ENCODE measurements at regions not wholly inside any gene's neighbourhood (a gene's known extent, or its start where the extent isn't known, plus 50 kb on each side); places are given as distances from the start of the nearest gene placed in this dataset.
A peak's percentile ranks its signal among the peaks of the same experiment; 100 is the strongest.
"Not testable (repeated sequence)": the region's sequence is repeated elsewhere in the genome, so short reads cannot be mapped to it uniquely, and the experiment has no call there.

DNA sequence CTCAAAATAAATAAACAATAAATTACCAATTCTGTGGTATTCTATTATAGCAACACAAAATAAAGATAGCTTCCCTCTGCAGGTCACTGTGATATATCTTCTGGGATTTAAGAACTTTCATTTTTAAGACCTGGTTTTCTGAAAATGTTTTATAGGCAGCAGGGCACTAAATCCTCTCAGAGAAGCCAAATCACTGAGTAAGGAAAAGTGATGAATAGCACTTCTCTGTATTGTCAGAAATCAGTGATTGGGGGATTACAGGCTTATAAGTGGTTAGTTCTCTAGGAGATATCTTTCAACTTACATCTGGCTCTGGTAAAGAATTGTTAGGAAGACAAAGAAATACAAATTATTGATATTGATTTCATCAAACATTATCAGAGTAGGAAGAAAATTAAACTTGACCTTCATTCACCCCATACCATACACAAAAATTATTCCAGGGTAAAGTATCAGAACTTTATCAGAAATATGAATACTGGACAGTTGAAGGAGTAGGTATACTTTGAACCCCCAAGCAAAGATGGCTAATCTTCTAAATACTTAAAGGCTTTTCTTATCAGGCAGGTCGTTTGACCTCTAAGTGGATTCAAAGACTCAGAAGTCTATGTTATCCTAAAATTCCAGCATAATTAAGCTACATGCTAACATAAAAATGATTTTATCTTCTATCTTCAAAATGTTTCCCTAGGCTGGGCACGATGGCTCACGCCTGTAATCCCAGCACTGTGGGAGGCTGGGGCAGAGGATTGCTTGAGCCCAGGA lies 81.6 kb upstream of the USP9X start:
- no peak for DNase-seq

DNA sequence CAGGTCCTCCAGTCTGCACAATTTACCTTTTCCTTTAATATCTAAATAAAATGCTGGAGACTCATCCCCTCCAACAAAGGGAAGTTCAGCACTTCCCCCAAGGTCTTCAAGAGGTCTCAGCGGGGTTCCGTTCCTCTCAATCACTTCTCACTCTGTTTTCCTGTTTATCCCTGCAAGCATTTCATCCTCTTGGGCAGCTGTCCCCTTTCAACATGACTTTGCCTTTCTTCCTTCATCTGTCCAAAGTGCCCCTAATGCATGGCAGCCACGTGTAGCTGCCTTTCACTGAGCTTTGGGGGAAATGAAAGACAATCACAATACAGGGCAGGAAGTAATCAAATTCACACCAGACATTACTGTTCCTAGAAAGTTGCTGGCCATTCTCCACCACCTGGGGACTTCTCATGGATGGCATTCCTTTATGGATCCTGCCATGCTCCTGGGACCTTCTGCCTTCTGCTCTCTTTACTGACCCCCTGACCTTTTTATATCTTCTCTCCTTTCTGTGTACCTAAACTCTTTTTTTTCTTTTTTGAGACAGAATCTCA lies 79.7 kb upstream of the USP9X start:
- DNase-seq, result no peak

DNA sequence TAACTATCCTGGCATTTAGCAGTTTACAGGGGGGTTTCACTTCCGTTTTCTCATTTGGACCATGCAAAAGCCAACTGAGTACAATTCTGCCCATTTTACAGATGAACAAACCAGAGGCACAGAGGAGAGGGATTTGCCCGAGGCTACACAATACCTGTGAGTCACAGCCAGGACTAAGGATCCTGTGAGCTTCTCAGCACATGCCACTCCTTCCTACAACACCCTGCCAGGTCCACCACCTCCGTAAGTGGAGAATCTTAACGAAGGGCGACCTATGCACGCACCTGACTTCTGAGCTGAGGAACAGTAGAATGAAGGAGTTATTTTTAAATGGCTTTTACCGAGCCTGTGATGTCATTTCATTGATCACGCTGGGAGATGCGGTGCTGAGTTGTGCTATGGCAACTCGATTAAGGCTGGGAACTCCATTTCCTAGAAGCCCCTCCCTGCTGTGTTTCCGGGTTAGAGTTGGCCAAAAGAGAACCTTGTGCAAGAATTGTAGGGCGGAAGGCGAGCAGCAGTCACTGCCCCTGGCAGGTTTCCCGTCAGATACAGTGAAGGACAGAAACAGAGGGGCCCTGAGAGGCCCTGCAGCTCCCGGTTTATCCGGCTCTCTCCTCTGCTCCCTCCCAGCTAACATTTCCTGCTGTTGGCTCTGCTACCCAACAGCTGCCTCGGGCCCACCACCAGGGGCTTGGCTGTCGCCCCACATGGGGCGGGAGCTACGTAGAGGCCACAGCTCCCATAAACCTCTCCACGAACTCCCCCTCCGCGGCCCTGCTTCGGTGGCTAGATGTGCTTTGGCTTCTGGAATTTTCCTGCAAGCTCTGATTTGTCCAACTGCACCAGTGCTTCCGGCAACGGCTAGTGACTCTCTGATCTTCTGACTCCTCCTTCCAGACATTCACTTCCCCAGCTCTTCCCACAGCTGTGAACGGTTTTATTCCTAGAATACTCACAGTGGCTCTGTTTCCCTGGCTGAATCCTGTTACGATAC lies 75.1 kb upstream of the USP9X start:
- peak; percentile 77 for DNase-seq

DNA sequence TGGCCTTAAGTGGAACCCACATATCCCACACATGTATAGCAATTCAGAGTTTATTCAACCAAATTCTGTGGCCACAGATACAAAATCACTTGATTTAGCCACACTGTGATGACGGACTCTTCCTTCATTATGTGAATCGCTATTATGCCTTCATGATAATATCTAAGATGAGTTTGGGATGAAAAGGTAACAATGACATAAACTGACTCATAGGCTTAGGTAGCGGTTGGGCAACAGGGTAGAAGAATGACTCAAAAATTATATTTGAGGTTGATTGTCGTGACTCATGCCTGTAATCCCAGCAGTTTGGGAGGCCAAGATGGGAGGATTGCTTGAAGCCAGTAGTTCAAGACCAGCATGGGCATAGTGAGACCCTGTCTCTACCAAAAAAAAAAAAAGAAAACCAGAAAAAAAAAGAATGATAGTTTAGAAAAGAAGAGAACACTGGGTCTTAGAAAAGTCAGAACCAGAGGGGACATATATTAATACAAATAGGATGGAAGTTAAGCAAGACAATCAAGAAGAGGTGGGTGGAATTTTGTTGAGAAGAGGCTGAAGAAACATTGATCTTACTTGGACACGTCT lies 70.4 kb upstream of the USP9X start:
- DNase-seq, result no peak

DNA sequence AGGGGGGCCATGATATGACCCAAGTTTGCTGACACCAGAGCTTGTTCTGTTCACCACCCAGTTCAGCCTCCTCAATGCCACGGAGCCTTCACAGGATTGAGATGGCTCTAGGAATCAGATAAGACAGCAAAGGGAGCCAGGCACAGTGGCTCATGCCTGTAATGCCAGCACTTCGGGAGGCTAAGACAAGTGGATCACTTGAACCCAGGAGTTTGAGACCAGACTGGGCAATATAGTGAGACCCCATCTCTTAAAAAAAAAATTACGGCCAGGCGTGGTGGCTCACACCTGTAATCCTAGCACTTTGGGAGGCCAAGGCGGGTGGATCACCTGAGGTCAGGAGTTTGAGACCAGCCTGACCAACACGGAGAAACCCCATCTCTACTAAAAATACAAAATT lies 67.5 kb upstream of the USP9X start:
- DNase-seq, result not testable (repeated sequence)

DNA sequence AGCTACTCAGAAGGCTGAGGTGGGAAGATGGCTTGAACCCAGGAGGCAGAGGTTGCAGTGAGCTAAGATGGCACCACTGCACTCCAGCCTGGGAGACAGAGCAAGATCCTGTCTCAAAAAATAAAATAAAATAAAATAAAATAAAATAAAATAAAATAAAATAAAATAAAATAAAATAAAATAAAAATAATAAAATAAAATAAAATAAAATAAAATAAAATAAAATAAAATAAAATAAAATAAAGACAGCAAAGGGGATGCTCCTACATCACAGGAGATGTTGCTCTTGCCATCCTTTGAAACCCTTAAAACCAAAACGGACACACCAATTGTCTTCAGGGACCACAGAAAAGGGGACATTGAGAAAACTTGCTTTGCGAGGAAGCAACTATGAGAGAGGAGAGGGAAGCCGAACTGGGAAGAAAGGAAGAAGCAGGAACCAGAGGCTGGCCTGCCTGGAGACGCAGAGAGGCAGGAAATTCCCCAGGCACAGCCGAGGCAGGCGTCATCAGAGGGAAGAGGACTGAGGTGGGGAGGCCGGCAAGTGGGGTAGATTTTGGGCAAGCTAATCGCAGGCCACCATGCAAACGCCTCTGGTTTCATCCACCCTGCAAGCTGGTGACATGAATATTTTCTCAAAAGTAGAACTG lies 66.7 kb upstream of the USP9X start:
- not testable (repeated sequence) for DNase-seq

DNA sequence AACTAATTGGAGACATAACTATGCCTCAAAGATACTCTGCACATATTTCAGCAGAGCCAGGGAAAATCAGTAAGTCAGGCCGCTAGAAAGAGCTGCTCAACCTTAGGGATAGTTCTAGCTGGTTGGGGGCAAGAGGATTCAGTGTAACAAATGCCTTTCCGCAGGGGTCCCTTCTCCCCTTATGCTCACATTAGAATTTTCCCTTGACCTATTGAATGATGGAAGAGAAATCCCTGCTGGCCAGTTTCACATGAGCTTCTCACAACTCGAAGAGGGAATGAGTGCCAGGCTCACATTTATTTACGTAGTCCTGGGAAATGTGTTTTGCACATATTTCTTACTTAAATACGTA lies 66.2 kb upstream of the USP9X start:
- DNase-seq, result no peak

DNA sequence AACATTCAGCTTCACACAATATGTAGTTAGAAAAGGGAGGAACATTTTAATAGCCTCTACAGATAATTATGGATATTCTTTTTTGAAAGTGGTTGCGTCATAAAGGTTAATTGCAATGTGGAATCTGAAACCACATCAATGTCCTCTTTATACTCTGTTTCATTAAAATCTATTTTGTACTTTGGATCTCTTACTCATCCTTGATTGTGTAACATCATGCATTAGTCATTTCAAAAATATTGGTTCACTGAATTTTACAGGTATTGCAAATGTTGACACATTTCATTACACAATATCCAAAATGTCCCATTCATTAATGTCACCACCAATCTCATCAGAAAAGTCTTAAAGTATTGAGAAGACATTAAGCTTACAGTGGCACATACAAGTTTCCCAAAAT lies 62.7 kb upstream of the USP9X start:
- no peak for DNase-seq

DNA sequence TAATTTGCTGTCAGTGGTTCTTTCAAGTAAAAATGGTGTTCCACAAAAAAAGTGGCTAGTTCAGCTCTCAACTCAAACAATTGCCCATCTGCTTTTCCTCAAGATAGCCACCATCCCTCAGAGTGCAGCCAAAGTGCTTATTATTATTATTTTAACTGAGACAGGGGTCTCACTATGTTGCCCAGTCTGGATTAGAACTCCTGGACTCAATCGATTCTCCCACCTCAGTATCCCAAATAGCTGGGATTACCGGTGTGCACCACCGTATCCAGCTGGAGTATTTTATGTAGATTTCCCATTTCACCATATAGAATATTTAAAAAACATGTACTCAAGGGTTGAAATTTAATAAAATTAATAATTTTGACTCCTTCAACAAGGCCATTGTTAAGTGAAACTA lies 62.1 kb upstream of the USP9X start:
- DNase-seq, result no peak

DNA sequence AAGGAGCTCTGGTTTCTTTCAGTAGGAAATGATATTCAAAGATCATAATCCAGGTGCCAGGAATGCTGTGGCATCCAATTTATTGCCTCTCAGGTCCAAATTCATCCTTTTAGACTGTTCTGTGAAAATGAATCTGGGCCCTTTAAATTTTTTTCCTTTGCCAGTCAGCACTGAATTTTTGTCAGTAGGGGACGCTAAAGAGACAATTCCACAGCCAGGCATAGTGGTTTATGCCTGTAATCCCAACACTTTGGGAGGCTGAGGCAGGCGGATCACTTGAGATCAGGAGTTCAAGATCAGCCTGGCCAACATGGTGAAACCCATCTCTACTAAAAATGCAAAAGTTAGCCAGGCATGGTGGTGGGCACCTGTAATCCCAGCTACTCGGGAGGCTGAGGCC lies 60.9 kb upstream of the USP9X start:
- not testable (repeated sequence) for DNase-seq

DNA sequence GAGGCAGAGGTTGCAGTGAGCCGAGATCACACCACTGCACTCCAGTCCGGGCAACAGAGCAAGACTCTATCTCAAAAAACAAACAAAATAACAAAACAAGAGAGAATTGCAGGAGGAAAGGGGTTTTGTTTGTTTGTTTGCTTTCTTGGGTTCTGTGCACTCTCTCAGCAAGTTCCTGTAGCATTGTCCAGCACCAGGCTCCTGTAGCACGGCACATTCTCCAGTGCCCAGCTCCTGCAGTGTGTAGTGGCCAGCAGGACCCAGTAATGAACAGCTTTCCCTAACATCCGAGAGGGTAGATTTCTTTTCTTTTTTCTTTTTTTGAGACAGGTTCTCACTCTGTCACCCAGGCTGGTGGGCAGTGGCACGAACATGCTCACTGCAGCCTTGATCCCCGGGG lies 60.5 kb upstream of the USP9X start:
- no peak for DNase-seq

DNA sequence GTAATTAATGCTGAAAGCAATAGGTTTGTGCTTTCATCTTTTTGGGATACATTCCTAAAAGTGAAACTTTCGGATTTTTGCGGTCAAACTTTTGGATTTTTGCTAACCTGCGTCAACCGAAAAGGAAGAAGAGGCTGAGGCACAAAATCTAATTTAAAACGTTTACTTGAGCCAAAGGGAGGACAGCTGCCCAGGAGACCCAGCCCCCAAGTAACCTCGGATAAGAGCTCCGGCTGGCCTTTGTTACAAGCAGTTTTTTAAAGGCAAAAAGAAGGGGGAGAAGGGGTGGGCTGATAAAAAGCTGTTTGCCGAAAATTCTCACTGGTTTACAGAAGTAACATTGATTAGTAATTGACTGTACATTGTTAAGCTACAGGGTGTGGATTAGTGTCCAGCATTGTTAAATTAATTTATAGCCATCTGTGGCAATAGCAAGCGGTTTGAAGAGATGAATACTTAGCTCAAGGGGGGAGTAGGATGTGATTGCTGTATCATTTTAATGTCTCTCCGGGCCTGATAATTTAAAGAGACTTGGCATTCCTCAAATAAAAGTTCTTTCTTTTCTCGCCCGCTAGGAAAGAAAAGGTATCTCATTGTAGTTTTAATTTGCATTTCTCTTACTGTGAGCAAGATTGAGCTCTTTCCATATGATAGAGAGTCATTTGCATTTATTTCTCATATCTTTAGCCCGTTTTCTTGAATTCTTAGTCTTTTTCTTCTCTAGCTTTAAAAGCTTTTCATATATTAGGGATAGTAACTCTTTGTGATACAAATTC lies 59.1 kb upstream of the USP9X start:
- no peak for DNase-seq

DNA sequence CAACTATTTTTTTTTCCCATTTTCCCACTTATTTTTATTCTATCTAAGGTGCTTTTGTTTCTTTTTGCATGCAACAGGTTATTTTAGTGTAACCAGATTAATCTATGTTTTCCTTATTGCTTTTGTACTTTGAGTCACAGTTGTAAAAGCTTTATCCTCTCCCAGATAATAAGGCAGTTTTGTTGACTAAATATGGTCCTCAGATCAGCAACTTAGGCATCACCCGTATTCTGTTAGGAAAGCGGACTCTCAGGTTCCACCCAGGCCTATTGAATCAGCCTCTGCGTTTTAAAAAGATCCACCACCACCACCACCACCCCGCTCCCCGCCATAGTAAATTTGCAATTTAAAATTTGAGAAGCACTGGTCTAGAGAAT lies 58.6 kb upstream of the USP9X start:
- no peak for DNase-seq

DNA sequence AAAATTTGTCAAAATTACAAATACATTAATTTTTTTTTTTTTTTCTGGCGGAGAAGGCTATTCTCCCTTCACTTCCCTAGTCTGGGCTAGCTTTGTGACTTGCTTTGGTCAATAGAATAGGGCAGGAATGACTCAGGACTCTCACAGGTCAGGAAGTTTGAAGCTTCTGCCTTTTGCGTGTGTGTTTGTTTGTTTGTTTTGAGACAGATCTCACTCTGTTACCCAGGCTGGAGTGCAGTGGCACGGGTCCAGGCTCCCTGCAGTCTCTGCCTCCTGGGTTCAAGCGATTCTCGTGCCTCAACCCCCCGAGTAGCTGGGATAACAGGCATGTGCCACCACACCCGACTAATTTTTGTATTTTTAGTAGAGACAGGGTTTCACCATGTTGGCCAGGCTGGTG lies 55.9 kb upstream of the USP9X start:
- DNase-seq, result no peak

DNA sequence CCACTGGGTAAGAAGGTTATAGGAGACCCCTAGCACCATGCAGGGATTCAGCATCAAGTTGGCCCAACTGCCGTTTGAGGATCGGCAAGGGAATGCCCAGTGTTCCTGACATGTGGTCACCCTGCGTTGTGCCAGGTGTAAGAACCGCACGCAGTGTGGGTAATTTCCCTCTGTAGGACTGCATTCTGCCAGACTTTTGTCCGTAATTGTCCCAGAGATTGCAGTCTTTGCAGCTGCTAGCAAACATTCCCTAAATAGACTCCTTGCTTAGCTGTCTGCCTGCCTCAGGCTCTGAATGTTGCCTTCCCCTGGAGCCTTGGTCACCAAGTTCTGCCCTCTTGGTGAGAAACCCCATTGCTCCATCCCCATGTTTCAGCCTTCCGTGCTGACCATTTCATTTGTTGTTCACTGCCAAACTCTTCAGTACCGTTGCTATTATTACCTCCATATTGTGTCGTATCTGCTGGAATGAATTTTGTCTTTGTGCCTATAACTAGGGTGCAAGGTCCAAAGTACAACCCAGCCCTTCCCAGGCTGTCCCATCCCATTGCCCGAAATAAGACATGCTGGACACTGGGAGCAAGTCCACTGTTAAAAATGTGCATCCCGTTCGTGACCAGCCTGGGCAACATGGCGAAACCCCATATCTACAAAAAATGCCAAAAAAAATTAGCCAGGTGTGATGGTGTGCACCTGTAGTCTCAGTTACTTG lies 53.8 kb upstream of the USP9X start:
- DNase-seq, result no peak

DNA sequence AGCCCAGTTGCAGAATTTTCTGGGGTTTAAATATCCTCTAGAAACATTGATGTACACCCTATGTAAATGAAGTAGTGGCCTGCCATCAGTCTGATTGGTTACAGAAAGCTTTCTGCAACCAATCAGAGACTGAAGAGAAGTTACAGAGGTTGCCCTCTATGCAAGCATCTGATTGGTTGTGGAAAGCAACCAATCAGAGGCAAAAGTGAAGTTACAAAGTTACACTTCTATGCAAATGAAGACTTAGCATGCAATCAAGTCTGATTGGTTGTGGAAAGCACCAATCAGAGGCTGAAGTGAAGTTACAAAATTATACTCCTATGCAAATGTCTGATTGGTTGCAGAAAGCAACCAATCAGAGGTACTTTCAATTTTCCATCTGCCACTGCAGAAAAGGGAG lies 51.9 kb upstream of the USP9X start:
- no peak for DNase-seq

DNA sequence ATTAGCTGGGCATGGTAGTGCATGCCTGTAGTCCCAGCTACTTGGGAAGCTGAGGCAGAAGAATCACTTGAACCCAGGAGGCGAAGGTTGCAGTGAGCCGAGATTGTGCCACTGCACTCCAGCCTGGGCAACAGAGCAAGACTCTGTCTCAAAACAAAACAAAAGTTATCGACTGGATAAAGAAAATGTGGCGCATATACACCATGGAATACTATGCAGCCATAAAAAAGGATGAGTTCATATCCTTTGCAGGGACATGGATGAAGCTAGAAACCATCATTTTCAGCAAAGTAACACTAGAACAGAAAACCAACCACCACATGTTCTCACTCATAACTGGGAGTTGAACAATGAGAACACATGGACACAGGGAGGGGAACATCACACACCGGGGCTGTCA lies 50.3 kb upstream of the USP9X start:
- DNase-seq, result not testable (repeated sequence)

Data from renal pelvis (tissue), 1 donor.